GM12875 (cell line): ENCODE measurements at regions not wholly inside any gene's neighbourhood (a gene's known extent, or its start where the extent isn't known, plus 50 kb on each side); places are given as distances from the start of the nearest gene placed in this dataset.

Source experiments
- H3K4me3 ChIP-seq: one replicate; pipeline ENCODE4 v1.5.1; 2011; ENCODE audit warnings: low read depth, low read length, control low read depth
- TF ChIP-seq, protein P1 (sequence below): IDR thresholded peaks from 2 replicates; pipeline ENCODE4 v1.5.1; 2011; ENCODE audit warnings: low read depth, mild to moderate bottlenecking, control low read depth, inconsistent platforms, low read length, moderate library complexity, borderline replicate concordance; ENCODE audit not compliant: insufficient read depth

- no peak overlapping the region for H3K4me3 ChIP-seq
- TF ChIP-seq, protein P1, sequence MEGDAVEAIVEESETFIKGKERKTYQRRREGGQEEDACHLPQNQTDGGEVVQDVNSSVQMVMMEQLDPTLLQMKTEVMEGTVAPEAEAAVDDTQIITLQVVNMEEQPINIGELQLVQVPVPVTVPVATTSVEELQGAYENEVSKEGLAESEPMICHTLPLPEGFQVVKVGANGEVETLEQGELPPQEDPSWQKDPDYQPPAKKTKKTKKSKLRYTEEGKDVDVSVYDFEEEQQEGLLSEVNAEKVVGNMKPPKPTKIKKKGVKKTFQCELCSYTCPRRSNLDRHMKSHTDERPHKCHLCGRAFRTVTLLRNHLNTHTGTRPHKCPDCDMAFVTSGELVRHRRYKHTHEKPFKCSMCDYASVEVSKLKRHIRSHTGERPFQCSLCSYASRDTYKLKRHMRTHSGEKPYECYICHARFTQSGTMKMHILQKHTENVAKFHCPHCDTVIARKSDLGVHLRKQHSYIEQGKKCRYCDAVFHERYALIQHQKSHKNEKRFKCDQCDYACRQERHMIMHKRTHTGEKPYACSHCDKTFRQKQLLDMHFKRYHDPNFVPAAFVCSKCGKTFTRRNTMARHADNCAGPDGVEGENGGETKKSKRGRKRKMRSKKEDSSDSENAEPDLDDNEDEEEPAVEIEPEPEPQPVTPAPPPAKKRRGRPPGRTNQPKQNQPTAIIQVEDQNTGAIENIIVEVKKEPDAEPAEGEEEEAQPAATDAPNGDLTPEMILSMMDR = no peak
These were observed 223.7 kb downstream of the DCDC2C start for GRCh38 chr2:3927031-3927430.

DNA sequence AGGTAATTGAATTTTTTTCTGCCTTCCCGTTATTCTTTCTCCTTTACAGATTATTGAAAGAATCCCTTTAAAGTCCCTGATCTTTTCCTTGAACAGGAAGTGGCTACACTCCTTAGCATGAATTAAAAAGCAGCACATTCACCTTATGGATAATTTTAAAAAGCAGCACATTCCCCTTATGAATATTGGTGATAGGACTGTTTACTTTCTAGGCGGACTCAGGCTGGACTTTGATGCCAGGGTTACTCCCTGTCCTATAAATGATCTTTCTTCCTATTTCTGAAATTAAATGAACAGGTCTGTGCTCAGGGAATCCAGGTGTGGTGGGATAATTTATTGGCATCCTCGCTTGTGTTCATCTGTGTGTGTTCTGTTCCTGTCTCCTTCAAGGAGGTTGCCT lies 226.0 kb downstream of the DCDC2C start:
- TF ChIP-seq, protein P1 = no peak
- no peak overlapping the region for H3K4me3 ChIP-seq

GRCh38 chr2:3930246-3930645 lies 226.9 kb downstream of the DCDC2C start:
- TF ChIP-seq, protein P1 = no peak
- no peak overlapping the region for H3K4me3 ChIP-seq

GRCh38 chr2:3940661-3941060 lies 237.3 kb downstream of the DCDC2C start:
- no peak overlapping the region for H3K4me3 ChIP-seq
- TF ChIP-seq, protein P1 = no peak

- no peak overlapping the region for H3K4me3 ChIP-seq
- TF ChIP-seq, protein P1 = no peak
These were observed 239.5 kb downstream of the DCDC2C start for GRCh38 chr2:3942841-3943240.

- no peak overlapping the region for H3K4me3 ChIP-seq
- TF ChIP-seq, protein P1 = no peak
These were observed 240.7 kb downstream of the DCDC2C start for GRCh38 chr2:3944071-3944470.

DNA sequence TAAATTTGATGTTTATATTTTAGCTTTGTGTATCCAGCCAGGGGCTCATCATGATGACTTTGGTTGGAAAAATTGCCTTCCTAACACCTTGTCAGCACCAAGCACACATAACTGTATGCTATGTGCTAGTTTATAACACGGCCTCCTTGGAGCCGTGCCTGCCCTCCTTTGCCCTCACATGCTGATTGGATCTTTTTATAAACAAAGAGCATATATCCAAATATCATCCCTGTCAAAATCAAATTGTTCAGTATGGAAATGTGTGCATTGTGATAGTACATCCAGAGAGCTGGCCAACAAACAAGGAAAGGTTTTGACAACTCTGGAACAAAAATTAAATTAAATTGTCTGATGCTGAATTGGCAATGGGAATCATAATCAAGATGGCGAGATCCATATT lies 241.5 kb downstream of the DCDC2C start:
- no peak overlapping the region for H3K4me3 ChIP-seq
- TF ChIP-seq, protein P1 = no peak
